ENCODE measurements at regions not wholly inside any gene's neighbourhood (a gene's known extent, or its start where the extent isn't known, plus 50 kb on each side); places are given as distances from the start of the nearest gene placed in this dataset.
A peak's percentile ranks its signal among the peaks of the same experiment; 100 is the strongest.

GRCh38 chr1:192445839-192446489 is 129.2 kb downstream of the RGS21 start:
- Mint-ChIP-seq H3K4me1 (no peaks in the 10 kb centered on the region), H3K4me3 (no peak overlapping the region), H3K27me3 (ENCODE audit: low read depth in 3 of 3) (peaks cover 0 to 1% (median 0%) of the 10 kb centered on the region in 3 donors), H3K9me3 (no peaks in the 10 kb centered on the region), H3K36me3 (no peaks in the 10 kb centered on the region), H3K27ac (no peak overlapping the region)
- no peaks in the 10 kb centered on the region for H3K9me3 ChIP-seq (replicated peaks in 1 of 2; ENCODE audit: control insufficient read depth in 1 of 2, insufficient read depth in 1 of 2, low read length in 2 of 2)
- H3K27me3 ChIP-seq (ENCODE audit: control insufficient read depth in 2 of 2, insufficient read depth in 2 of 2, low read length in 2 of 2) = no peaks in the 10 kb centered on the region
- H3K4me1 ChIP-seq (ENCODE audit: control insufficient read depth in 1 of 2, insufficient read depth in 2 of 2, low read length in 2 of 2) = no peaks in the 10 kb centered on the region
- no peaks in the 10 kb centered on the region for H3K36me3 ChIP-seq (replicated peaks in 1 of 2; ENCODE audit: control insufficient read depth in 1 of 2, insufficient read depth in 2 of 2, low read length in 2 of 2)
- no peak overlapping the region for H3K27ac ChIP-seq (ENCODE audit: low read depth in 1 of 2, low read length in 2 of 2)
- WGBS (ENCODE audit: insufficient coverage) = no CpG with 5 or more reads among the region's 7 CpGs
- intact Hi-C loops (cut with micrococcal nuclease) = no loop called here
- no peak overlapping the region for H3K9ac ChIP-seq (ENCODE audit: insufficient read depth, low read length, poor library complexity, severe bottlenecking)
- H3K79me2 ChIP-seq (ENCODE audit: insufficient read depth, low read length) = no peaks in the 10 kb centered on the region
- H2AFZ ChIP-seq (ENCODE audit: insufficient read depth, low read depth, low read length, poor library complexity, severe bottlenecking) = no peak overlapping the region
- peak; percentile 84 for TF ChIP-seq CTCF (IDR thresholded peaks at IDR 0.05)
- H3K4me3 ChIP-seq (replicated peaks in 1 of 3; ENCODE audit: low read depth in 2 of 3, low read length in 3 of 3) = no peak overlapping the region
- H4K20me1 ChIP-seq (ENCODE audit: insufficient read depth, low read length) = no peaks in the 10 kb centered on the region
- DNase-seq = peak; percentile 17 to 65 (median 35)
- H3K4me2 ChIP-seq (replicated peaks; ENCODE audit: extremely low read depth, low read length, poor library complexity, severe bottlenecking) = no peak overlapping the region

GRCh38 chr1:192448026-192448578 is 127.5 kb upstream of the RGS1 start:
- no peak for TF ChIP-seq CTCF (IDR thresholded peaks at IDR 0.05)
- H3K36me3 Mint-ChIP-seq = no peaks in the 10 kb centered on the region
- H3K79me2 ChIP-seq (ENCODE audit: insufficient read depth, low read length) = no peaks in the 10 kb centered on the region
- no peak overlapping the region for H3K4me3 Mint-ChIP-seq
- intact Hi-C loops (cut with micrococcal nuclease) = no loop called here
- H3K9me3 Mint-ChIP-seq = no peaks in the 10 kb centered on the region
- no peak overlapping the region for H3K27ac Mint-ChIP-seq
- no peaks in the 10 kb centered on the region for H3K4me1 Mint-ChIP-seq
- H3K9ac ChIP-seq (ENCODE audit: insufficient read depth, low read length, poor library complexity, severe bottlenecking) = no peak overlapping the region
- no peaks in the 10 kb centered on the region for H4K20me1 ChIP-seq (ENCODE audit: insufficient read depth, low read length)
- H3K27me3 Mint-ChIP-seq (ENCODE audit: low read depth in 3 of 3) = no peaks in the 10 kb centered on the region
- no peak overlapping the region for H3K27ac ChIP-seq (ENCODE audit: low read depth in 1 of 2, low read length in 2 of 2)
- no peak overlapping the region for H2AFZ ChIP-seq (ENCODE audit: insufficient read depth, low read depth, low read length, poor library complexity, severe bottlenecking)
- H3K36me3 ChIP-seq (replicated peaks in 1 of 2; ENCODE audit: control insufficient read depth in 1 of 2, insufficient read depth in 2 of 2, low read length in 2 of 2) = no peaks in the 10 kb centered on the region
- H3K4me3 ChIP-seq (replicated peaks in 1 of 3; ENCODE audit: low read depth in 2 of 3, low read length in 3 of 3) = no peak overlapping the region
- no peaks in the 10 kb centered on the region for H3K4me1 ChIP-seq (ENCODE audit: control insufficient read depth in 1 of 2, insufficient read depth in 2 of 2, low read length in 2 of 2)
- H3K4me2 ChIP-seq (replicated peaks; ENCODE audit: extremely low read depth, low read length, poor library complexity, severe bottlenecking) = no peak overlapping the region
- H3K9me3 ChIP-seq (replicated peaks in 1 of 2; ENCODE audit: control insufficient read depth in 1 of 2, insufficient read depth in 1 of 2, low read length in 2 of 2) = no peaks in the 10 kb centered on the region
- DNase-seq = no peak
- no peaks in the 10 kb centered on the region for H3K27me3 ChIP-seq (ENCODE audit: control insufficient read depth in 2 of 2, insufficient read depth in 2 of 2, low read length in 2 of 2)

All from CD14-positive monocyte (primary cell).